NCI-H748 (cell line): ENCODE measurements at regions not wholly inside any gene's neighbourhood (a gene's known extent, or its start where the extent isn't known, plus 50 kb on each side); places are given as distances from the start of the nearest gene placed in this dataset.
"Not testable (repeated sequence)": the region's sequence is repeated elsewhere in the genome, so short reads cannot be mapped to it uniquely, and the experiment has no call there.

Experiments
- DNase-seq: peaks from one replicate; lab custom pipeline; 2025; ENCODE audit not compliant: unreplicated experiment; lab: John Stamatoyannopoulos, UW

- DNase-seq: no peak
Observed at GRCh38 chr10:33485276-33485675, 150.8 kb upstream of the NRP1 start.

- DNase-seq: no peak
Observed at GRCh38 chr10:33484787-33485186, 150.3 kb upstream of the NRP1 start.

- DNase-seq: no peak
Observed at GRCh38 chr10:33483816-33484190, 149.3 kb upstream of the NRP1 start.

GRCh38 chr10:33483124-33483815, 148.8 kb upstream of the NRP1 start:
- peak; percentile 88 for DNase-seq

- no peak for DNase-seq
Observed at GRCh38 chr10:33482486-33482885, 148.0 kb upstream of the NRP1 start.

- DNase-seq: no peak
Observed at GRCh38 chr10:33481184-33481583, 146.7 kb upstream of the NRP1 start.

GRCh38 chr10:33480417-33480816, 145.9 kb upstream of the NRP1 start:
- DNase-seq: not testable (repeated sequence)

- DNase-seq: peak; percentile 74
Observed at GRCh38 chr10:33478675-33479125, 144.2 kb upstream of the NRP1 start.

- peak; percentile 32 for DNase-seq
Observed at GRCh38 chr10:33478089-33478674, 143.7 kb upstream of the NRP1 start.

GRCh38 chr10:33477291-33478088, 143.0 kb upstream of the NRP1 start:
- no peak for DNase-seq

- DNase-seq: no peak
Observed at GRCh38 chr10:33476757-33477273, 142.3 kb upstream of the NRP1 start.

- DNase-seq: no peak
Observed at GRCh38 chr10:33473688-33474087, 139.2 kb upstream of the NRP1 start.

GRCh38 chr10:33468006-33468405, 133.5 kb upstream of the NRP1 start:
- DNase-seq: not testable (repeated sequence)

- no peak for DNase-seq
Observed at GRCh38 chr10:33465747-33466146, 131.3 kb upstream of the NRP1 start.

GRCh38 chr10:33463011-33463410, 128.5 kb upstream of the NRP1 start:
- DNase-seq: no peak

- DNase-seq: no peak
Observed at GRCh38 chr10:33461295-33461640, 126.8 kb upstream of the NRP1 start.

GRCh38 chr10:33460505-33461294, 126.2 kb upstream of the NRP1 start:
- DNase-seq: no peak

- no peak for DNase-seq
Observed at GRCh38 chr10:33459602-33460001, 125.1 kb upstream of the NRP1 start.

GRCh38 chr10:33455029-33455428, 120.6 kb upstream of the NRP1 start:
- no peak for DNase-seq

- DNase-seq: no peak
Observed at GRCh38 chr10:33454554-33454953, 120.1 kb upstream of the NRP1 start.
